GM19324 (cell line): ENCODE measurements at regions not wholly inside any gene's neighbourhood (a gene's known extent, or its start where the extent isn't known, plus 50 kb on each side); places are given as distances from the start of the nearest gene placed in this dataset.

Experiments used
- ATAC-seq: cut with Tn5 transposase; IDR thresholded peaks from one replicate; pipeline ENCODE4 v1.9.1; 2021; ENCODE audit warnings: mild to moderate bottlenecking, moderate library complexity; ENCODE audit not compliant: unreplicated experiment, low FRiP score

GRCh38 chr14:81826081-81826480 is 292.4 kb upstream of the SEL1L start:
- no peak for ATAC-seq

GRCh38 chr14:81829447-81829846 is 295.8 kb upstream of the SEL1L start:
- ATAC-seq: no peak

GRCh38 chr14:81831128-81831820 is 297.6 kb upstream of the SEL1L start:
- ATAC-seq: no peak

GRCh38 chr14:81834308-81834707 is 300.7 kb upstream of the SEL1L start:
- ATAC-seq: no peak

GRCh38 chr14:81837304-81837703 is 303.7 kb upstream of the SEL1L start:
- ATAC-seq: no peak

- ATAC-seq: no peak
Measured at GRCh38 chr14:81839056-81839455, 305.4 kb upstream of the SEL1L start.

GRCh38 chr14:81841346-81841745 is 307.7 kb upstream of the SEL1L start:
- ATAC-seq: no peak

GRCh38 chr14:81849714-81850113 is 316.1 kb upstream of the SEL1L start:
- no peak for ATAC-seq

- no peak for ATAC-seq
Measured at GRCh38 chr14:81855007-81855406, 321.4 kb upstream of the SEL1L start.

- ATAC-seq: no peak
Measured at GRCh38 chr14:81859046-81859445, 325.4 kb upstream of the SEL1L start.

- no peak for ATAC-seq
Measured at GRCh38 chr14:81868172-81868571, 334.5 kb upstream of the SEL1L start.

GRCh38 chr14:81871706-81872105 is 338.1 kb upstream of the SEL1L start:
- ATAC-seq: no peak

GRCh38 chr14:81884382-81884781 is 350.7 kb upstream of the SEL1L start:
- ATAC-seq: no peak

GRCh38 chr14:81886588-81886987 is 352.9 kb upstream of the SEL1L start:
- ATAC-seq: no peak

- no peak for ATAC-seq
Measured at GRCh38 chr14:81889529-81889928, 355.9 kb upstream of the SEL1L start.

GRCh38 chr14:81890020-81890419 is 356.4 kb upstream of the SEL1L start:
- no peak for ATAC-seq

- ATAC-seq: no peak
Measured at GRCh38 chr14:81903477-81903876, 369.8 kb upstream of the SEL1L start.

- no peak for ATAC-seq
Measured at GRCh38 chr14:81927070-81927469, 393.4 kb upstream of the SEL1L start.

- no peak for ATAC-seq
Measured at GRCh38 chr14:81931828-81932227, 398.2 kb upstream of the SEL1L start.

GRCh38 chr14:81936348-81936747 is 402.7 kb upstream of the SEL1L start:
- ATAC-seq: no peak

- no peak for ATAC-seq
Measured at GRCh38 chr14:81936902-81937301, 403.2 kb upstream of the SEL1L start.

- no peak for ATAC-seq
Measured at GRCh38 chr14:81938341-81938740, 404.7 kb upstream of the SEL1L start.

GRCh38 chr14:81940651-81941050 is 407.0 kb upstream of the SEL1L start:
- ATAC-seq: no peak
